ENCODE measurements at regions not wholly inside any gene's neighbourhood (a gene's known extent, or its start where the extent isn't known, plus 50 kb on each side); places are given as distances from the start of the nearest gene placed in this dataset.

GRCh38 chr14:105876158-105876557 lies 349.8 kb downstream of the TMEM121 start:
- Mint-ChIP-seq H3K27me3 (ENCODE audit: insufficient read depth) (no peaks in the 10 kb centered on the region; the same call in 1 of the 2 replicates), H3K36me3 (ENCODE audit: low read depth) (no peaks in the 10 kb centered on the region; the same call in 1 of the 2 replicates), H3K4me1 (ENCODE audit: low read depth) (no peaks in the 10 kb centered on the region), H3K27ac (no peak overlapping the region), H3K4me3 (no peak overlapping the region), H3K9me3 (peaks cover 53% of the 10 kb centered on the region)
- DNase-seq, result no peak
- TF ChIP-seq CTCF (IDR thresholded peaks at IDR 0.05), result no peak

DNA sequence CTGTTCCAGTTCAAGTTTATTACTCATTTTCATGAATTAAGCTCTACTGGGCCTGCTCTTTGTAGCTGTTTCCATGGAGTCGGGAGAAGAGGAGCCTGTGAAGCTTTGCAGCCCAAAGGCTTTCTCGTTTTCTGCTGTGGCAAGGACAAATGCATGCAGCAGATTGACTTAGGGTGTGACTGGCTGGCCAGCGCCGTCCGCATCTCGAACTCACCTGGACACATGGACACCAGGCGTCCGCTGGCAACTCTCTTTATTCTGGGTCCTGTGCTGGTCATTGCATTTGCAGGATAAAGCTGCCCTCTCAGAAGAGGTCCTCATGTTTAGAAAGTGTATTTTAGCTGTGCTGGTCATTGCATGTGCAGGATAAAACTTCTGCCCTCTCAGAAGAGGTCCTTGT lies 350.4 kb downstream of the TMEM121 start:
- Mint-ChIP-seq H3K27ac (no peak overlapping the region), H3K4me3 (no peak overlapping the region), H3K9me3 (peaks cover 50% of the 10 kb centered on the region), H3K4me1 (ENCODE audit: low read depth) (no peaks in the 10 kb centered on the region), H3K27me3 (ENCODE audit: insufficient read depth) (no peaks in the 10 kb centered on the region; the same call in 1 of the 2 replicates), H3K36me3 (ENCODE audit: low read depth) (no peaks in the 10 kb centered on the region; the same call in 1 of the 2 replicates)
- TF ChIP-seq CTCF (IDR thresholded peaks at IDR 0.05), result no peak
- no peak for DNase-seq

GRCh38 chr14:105877645-105878044 lies 351.3 kb downstream of the TMEM121 start:
- no peak for DNase-seq
- no peak for TF ChIP-seq CTCF (IDR thresholded peaks at IDR 0.05)
- Mint-ChIP-seq H3K9me3 (peaks cover 46% of the 10 kb centered on the region), H3K4me1 (ENCODE audit: low read depth) (no peaks in the 10 kb centered on the region), H3K4me3 (no peak overlapping the region), H3K36me3 (ENCODE audit: low read depth) (no peaks in the 10 kb centered on the region; the same call in 1 of the 2 replicates), H3K27ac (no peak overlapping the region), H3K27me3 (ENCODE audit: insufficient read depth) (no peaks in the 10 kb centered on the region; the same call in 1 of the 2 replicates)

- Mint-ChIP-seq H3K4me3 (no peak overlapping the region), H3K27ac (no peak overlapping the region), H3K36me3 (ENCODE audit: low read depth) (no peaks in the 10 kb centered on the region; the same call in 1 of the 2 replicates), H3K27me3 (ENCODE audit: insufficient read depth) (no peaks in the 10 kb centered on the region), H3K4me1 (ENCODE audit: low read depth) (no peaks in the 10 kb centered on the region), H3K9me3 (peaks cover 46% of the 10 kb centered on the region)
- TF ChIP-seq CTCF (IDR thresholded peaks at IDR 0.05), result no peak
- no peak for DNase-seq
These were observed 351.7 kb downstream of the TMEM121 start for GRCh38 chr14:105878125-105878524.

DNA sequence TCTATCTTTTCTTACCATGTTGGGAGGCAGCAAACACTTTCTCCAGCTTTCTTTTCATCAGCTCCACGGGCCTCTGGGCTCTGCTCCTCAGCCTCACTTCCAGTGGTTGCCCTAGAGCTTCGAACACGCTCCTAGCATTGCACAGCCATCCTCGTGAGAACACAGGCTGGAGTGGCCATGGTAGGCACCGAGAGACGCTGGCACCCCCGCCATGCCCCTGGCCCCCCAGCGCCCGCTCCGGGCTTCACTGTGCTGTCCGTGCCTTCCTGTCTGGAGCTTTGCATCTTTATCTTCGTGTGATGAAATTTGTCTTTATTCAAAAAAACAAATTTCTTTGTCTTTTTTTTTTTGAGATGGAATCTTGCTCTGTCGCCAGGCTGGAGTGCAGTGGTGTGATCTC lies 352.2 kb downstream of the TMEM121 start:
- H3K4me3 Mint-ChIP-seq, result no peak overlapping the region
- peaks cover 46% of the 10 kb centered on the region for H3K9me3 Mint-ChIP-seq
- TF ChIP-seq CTCF (IDR thresholded peaks at IDR 0.05), result no peak
- no peaks in the 10 kb centered on the region for H3K4me1 Mint-ChIP-seq (ENCODE audit: low read depth)
- no peaks in the 10 kb centered on the region for H3K27me3 Mint-ChIP-seq (ENCODE audit: insufficient read depth)
- H3K36me3 Mint-ChIP-seq (ENCODE audit: low read depth), result no peaks in the 10 kb centered on the region; the same call in 1 of the 2 replicates
- no peak overlapping the region for H3K27ac Mint-ChIP-seq
- DNase-seq, result no peak

GRCh38 chr14:105879503-105879866 lies 353.1 kb downstream of the TMEM121 start:
- Mint-ChIP-seq H3K4me3 (no peak overlapping the region), H3K36me3 (ENCODE audit: low read depth) (no peaks in the 10 kb centered on the region; the same call in 1 of the 2 replicates), H3K27me3 (ENCODE audit: insufficient read depth) (no peaks in the 10 kb centered on the region), H3K27ac (no peak overlapping the region), H3K4me1 (ENCODE audit: low read depth) (no peaks in the 10 kb centered on the region), H3K9me3 (peaks cover 37% of the 10 kb centered on the region)
- no peak for DNase-seq
- TF ChIP-seq CTCF (IDR thresholded peaks at IDR 0.05), result no peak
